K562 (cell line): ENCODE measurements at regions not wholly inside any gene's neighbourhood (a gene's known extent, or its start where the extent isn't known, plus 50 kb on each side); places are given as distances from the start of the nearest gene placed in this dataset.

Experiments
- ATAC-seq: fragments of 200-7000 bp; cut with Tn5 transposase; 3 replicates; pipeline ENCODE4 v1.9.1; 2020; ENCODE audit warnings: moderate library complexity
- BruUV-seq: library from RNA; stranded (reverse); fragments of 400-500 nt; replicated peaks from 2 replicates; lab custom pipeline; 2021; lab: Mats Ljungman, UMichigan
- CTCF ChIA-PET: fragments of 300-600 bp; formaldehyde crosslinking; extraction: SDS; loops from one replicate; lab custom pipeline; 2021; ENCODE audit warnings: low intra/inter-chr PET ratio; lab: Yijun Ruan, JAX
- POLR2A ChIA-PET: fragments of 300-600, 350-650 bp; sonication (Branson Sonifier 250); formaldehyde crosslinking; extraction: SDS; loops from one replicate; lab custom pipeline; 2021; ENCODE audit warnings: antibody characterized with exemption, inconsistent platforms; lab: Yijun Ruan, JAX
- DNase-seq, 4 experiments: peaks; one replicate each; pipeline versions ENCODE4 v3.0.0 to v3.0.0-alpha.2; 2011 to 2018; ENCODE audit warnings: low spot score in 3 of 4, mixed read lengths in 3 of 4; ENCODE audit errors: extremely low read depth in 1 of 4
- FAIRE-seq: peaks from 2 replicates; lab custom pipeline; 2011; peaks lifted over from hg19 to GRCh38; lab: Jason Lieb, UNC
- H2AFZ ChIP-seq: 2 replicates; pipeline ENCODE4 v1.6.0; 2011; ENCODE audit warnings: low read depth, low read length, control low read depth, inconsistent platforms
- H3K27ac ChIP-seq: fragments of 200-600 bp; 3 replicates; pipeline ENCODE4 v1.8.0; 2011; ENCODE audit warnings: low read depth, mild to moderate bottlenecking, control low read depth, inconsistent platforms, low read length, moderate library complexity, mixed read lengths; ENCODE audit errors: extremely low read depth
- H3K27me3 ChIP-seq, 2 experiments: fragments of 300-600 bp in 1 of 2; 2 replicates in 1 of 2; 3 replicates in 1 of 2; pipeline versions ENCODE4 v1.6.0 to v1.8.0; 2011; ENCODE audit warnings: inconsistent platforms in 2 of 2, low read length in 2 of 2, mild to moderate bottlenecking in 1 of 2, mixed read lengths in 1 of 2, moderate library complexity in 1 of 2; ENCODE audit not compliant: control insufficient read depth in 2 of 2, insufficient read depth in 2 of 2
- H3K36me3 ChIP-seq: fragments of 300-600 bp; 3 replicates; pipeline ENCODE4 v1.8.0; 2011; ENCODE audit warnings: mild to moderate bottlenecking, low read length, inconsistent platforms; ENCODE audit not compliant: control insufficient read depth, insufficient read depth
- H3K4me1 ChIP-seq, 2 experiments: fragments of 200-600 bp in 1 of 2; replicated peaks in 1 of 2; 2 replicates in 1 of 2; 3 replicates in 1 of 2; pipeline versions ENCODE4 v1.5.1 to v1.8.0; 2011; ENCODE audit warnings: inconsistent platforms in 2 of 2, low read length in 2 of 2, mild to moderate bottlenecking in 1 of 2, mixed read lengths in 1 of 2, moderate library complexity in 1 of 2; ENCODE audit not compliant: control insufficient read depth in 2 of 2, insufficient read depth in 2 of 2
- H3K4me2 ChIP-seq: 2 replicates; pipeline ENCODE4 v1.6.1; 2011; ENCODE audit warnings: low read length, control low read depth, inconsistent platforms, mixed read lengths; ENCODE audit not compliant: insufficient read depth
- H3K4me3 ChIP-seq: fragments of 200-600 bp; sonication (generic), shearing (Covaris generic); 2 replicates; pipeline ENCODE4 v1.5.1; 2016; ENCODE audit warnings: control low read depth, inconsistent platforms
- H3K79me2 ChIP-seq: fragments of 200-600 bp; 3 replicates; pipeline ENCODE4 v1.8.0; 2011; ENCODE audit warnings: low read length, inconsistent platforms; ENCODE audit not compliant: control insufficient read depth, insufficient read depth
- H3K9ac ChIP-seq, 2 experiments: 2 replicates each; pipeline versions ENCODE4 v1.6.0 to v1.6.1; 2011; ENCODE audit warnings: low read depth in 2 of 2, low read length in 2 of 2, control low read depth in 1 of 2, inconsistent platforms in 1 of 2, mild to moderate bottlenecking in 1 of 2, mixed read lengths in 1 of 2; ENCODE audit not compliant: insufficient read depth in 1 of 2
- H3K9me1 ChIP-seq: one replicate; pipeline ENCODE4 v1.6.0; 2011; ENCODE audit warnings: inconsistent platforms, mild to moderate bottlenecking, low read length, moderate library complexity; ENCODE audit not compliant: control insufficient read depth, insufficient read depth
- H3K9me3 ChIP-seq: replicated peaks from 2 replicates; pipeline ENCODE4 v1.5.1; 2011; ENCODE audit warnings: low read depth, low read length, inconsistent platforms; ENCODE audit not compliant: control insufficient read depth, insufficient read depth
- H4K20me1 ChIP-seq: replicated peaks from 2 replicates; pipeline ENCODE4 v1.6.1; 2011; ENCODE audit warnings: low read length, inconsistent platforms, mixed read lengths; ENCODE audit not compliant: control insufficient read depth, insufficient read depth
- BHLHE40 ChIP-seq: IDR thresholded peaks from 2 replicates; pipeline ENCODE4 v1.6.1; 2011; ENCODE audit warnings: low read length, improper control_type of control experiment
- NEUROD1 ChIP-seq: fragments of 150-350 bp; IDR thresholded peaks from 2 replicates; pipeline ENCODE4 v1.6.1; 2014; ENCODE audit warnings: borderline replicate concordance, low read length, low read depth; ENCODE audit not compliant: partially characterized antibody
- PCBP2 ChIP-seq: fragments of 200-400 bp; formaldehyde crosslinking; IDR thresholded peaks from 2 replicates; pipeline ENCODE4 v1.6.1; 2018; ENCODE audit warnings: low read length, low read depth, mild to moderate bottlenecking, moderate library complexity; ENCODE audit not compliant: poor library complexity, severe bottlenecking
- TAL1 ChIP-seq: fragments of 450-650 bp; IDR thresholded peaks from 2 replicates; pipeline ENCODE4 v1.6.1; 2016; ENCODE audit warnings: mild to moderate bottlenecking
- ZFP30 ChIP-seq: fragments of 250-450 bp; sonication (Bioruptor Pico); IDR thresholded peaks from 2 replicates; pipeline ENCODE4 v1.8.0; 2022; ENCODE audit warnings: moderate library complexity, mild to moderate bottlenecking, inconsistent platforms, borderline replicate concordance
- ZNF217 ChIP-seq: sonication (generic); formaldehyde crosslinking; IDR thresholded peaks from 2 replicates; pipeline ENCODE4 v1.8.0; 2022; ENCODE audit warnings: mild to moderate bottlenecking, missing genetic modification reagents
- ZNF778 ChIP-seq: fragments of 450-650 bp; formaldehyde crosslinking; IDR thresholded peaks from 2 replicates; pipeline ENCODE4 v1.4.0; 2020; ENCODE audit warnings: mild to moderate bottlenecking, moderate library complexity
- WGBS: fragments of 100-300 bp; shearing (Covaris generic); methylation state at CpG from one replicate; pipeline ENCODE4 v1.1.6; 2016; ENCODE audit warnings: low coverage, mixed read lengths; ENCODE audit not compliant: insufficient coverage; ENCODE audit errors: missing lambda C conversion rate; 5-methylcytosine and 5-hydroxymethylcytosine counted together
- in situ Hi-C: fragments of 300-500 bp; cut with MboI; formaldehyde crosslinking; loops from 4 replicates; pipeline ENCODE4 v1.15.0; 2018; ENCODE audit warnings: inconsistent platforms, mixed read lengths
- intact Hi-C: fragments of 100-400 bp; cut with micrococcal nuclease; formaldehyde crosslinking; loops from 2 replicates; pipeline ENCODE4 v1.14.2; 2022
- TF ChIP-seq, protein P1 (sequence below): fragments of 250-450 bp; sonication (Bioruptor Pico); IDR thresholded peaks from 2 replicates; pipeline ENCODE4 v1.4.0; 2020; ENCODE audit warnings: borderline replicate concordance
- TF ChIP-seq, protein P2 (sequence below): fragments of 450-650 bp; formaldehyde crosslinking; IDR thresholded peaks from 2 replicates; pipeline ENCODE4 v1.4.0; 2020; ENCODE audit warnings: mild to moderate bottlenecking, mixed read lengths

DNA sequence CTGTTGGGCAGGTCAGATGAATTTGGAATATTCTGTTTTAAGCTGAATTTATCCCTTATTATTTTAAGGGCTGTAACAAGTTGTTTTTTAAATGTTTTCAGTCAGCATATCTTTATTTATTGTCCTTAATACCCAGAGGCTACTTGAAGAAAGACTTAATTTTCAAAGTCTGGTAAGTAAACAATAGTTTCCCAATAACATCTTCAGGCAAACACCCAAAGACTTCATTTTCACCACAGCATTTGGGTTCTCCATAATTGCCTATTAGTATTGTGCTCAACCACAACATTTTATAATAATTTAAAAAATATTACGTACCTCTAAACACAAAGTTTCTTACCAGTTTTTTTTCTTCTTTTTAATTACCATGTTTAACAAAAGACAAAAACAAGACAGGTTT lies 60.0 kb upstream of the MKLN1 start:
- no peaks in the 10 kb centered on the region for H4K20me1 ChIP-seq
- H2AFZ ChIP-seq, result no peak overlapping the region
- no peak overlapping the region for H3K4me2 ChIP-seq
- peaks cover 7 to 12% of the 10 kb centered on the region in 2 experiments; a peak in 4 of 5 replicates for H3K27me3 ChIP-seq
- BruUV-seq, result no TSS peak
- H3K9me3 ChIP-seq, result no peaks in the 10 kb centered on the region
- no peak for DNase-seq
- intact Hi-C loops (no loop called here), in situ Hi-C loops (no loop called here)
- H3K4me3 ChIP-seq, result no peak overlapping the region
- H3K9me1 ChIP-seq, result no peaks in the 10 kb centered on the region
- no peak overlapping the region for H3K9ac ChIP-seq
- POLR2A ChIA-PET, result no interaction called here
- FAIRE-seq, result no peak
- WGBS, result 0% methylated on average over 1 of the region's 1 CpG
- ATAC-seq, result no peak
- H3K79me2 ChIP-seq, result no peaks in the 10 kb centered on the region
- no peaks in the 10 kb centered on the region for H3K36me3 ChIP-seq
- CTCF ChIA-PET, result no interaction called here
- no peaks in the 10 kb centered on the region for H3K4me1 ChIP-seq
- TF ChIP-seq BHLHE40 (no peak), ZNF217 (CRISPR knock-in tag) (no peak), NEUROD1 (no peak), PCBP2 (no peak), ZNF778 (no peak), TAL1 (no peak), ZFP30 (CRISPR knock-in tag) (no peak)
- TF ChIP-seq, protein P1, sequence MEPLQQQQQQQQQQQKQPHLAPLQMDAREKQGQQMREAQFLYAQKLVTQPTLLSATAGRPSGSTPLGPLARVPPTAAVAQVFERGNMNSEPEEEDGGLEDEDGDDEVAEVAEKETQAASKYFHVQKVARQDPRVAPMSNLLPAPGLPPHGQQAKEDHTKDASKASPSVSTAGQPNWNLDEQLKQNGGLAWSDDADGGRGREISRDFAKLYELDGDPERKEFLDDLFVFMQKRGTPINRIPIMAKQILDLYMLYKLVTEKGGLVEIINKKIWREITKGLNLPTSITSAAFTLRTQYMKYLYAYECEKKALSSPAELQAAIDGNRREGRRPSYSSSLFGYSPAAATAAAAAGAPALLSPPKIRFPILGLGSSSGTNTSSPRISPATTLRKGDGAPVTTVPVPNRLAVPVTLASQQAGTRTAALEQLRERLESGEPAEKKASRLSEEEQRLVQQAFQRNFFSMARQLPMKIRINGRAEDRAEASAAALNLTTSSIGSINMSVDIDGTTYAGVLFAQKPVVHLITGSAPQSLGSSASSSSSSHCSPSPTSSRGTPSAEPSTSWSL, result no peak
- TF ChIP-seq, protein P2, sequence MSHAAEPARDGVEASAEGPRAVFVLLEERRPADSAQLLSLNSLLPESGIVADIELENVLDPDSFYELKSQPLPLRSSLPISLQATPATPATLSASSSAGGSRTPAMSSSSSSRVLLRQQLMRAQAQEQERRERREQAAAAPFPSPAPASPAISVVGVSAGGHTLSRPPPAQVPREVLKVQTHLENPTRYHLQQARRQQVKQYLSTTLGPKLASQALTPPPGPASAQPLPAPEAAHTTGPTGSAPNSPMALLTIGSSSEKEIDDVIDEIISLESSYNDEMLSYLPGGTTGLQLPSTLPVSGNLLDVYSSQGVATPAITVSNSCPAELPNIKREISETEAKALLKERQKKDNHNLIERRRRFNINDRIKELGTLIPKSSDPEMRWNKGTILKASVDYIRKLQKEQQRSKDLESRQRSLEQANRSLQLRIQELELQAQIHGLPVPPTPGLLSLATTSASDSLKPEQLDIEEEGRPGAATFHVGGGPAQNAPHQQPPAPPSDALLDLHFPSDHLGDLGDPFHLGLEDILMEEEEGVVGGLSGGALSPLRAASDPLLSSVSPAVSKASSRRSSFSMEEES (CRISPR knock-in tag), result no peak
- no peak overlapping the region for H3K27ac ChIP-seq
